ENCODE measurements at regions not wholly inside any gene's neighbourhood (a gene's known extent, or its start where the extent isn't known, plus 50 kb on each side); places are given as distances from the start of the nearest gene placed in this dataset.

DNA sequence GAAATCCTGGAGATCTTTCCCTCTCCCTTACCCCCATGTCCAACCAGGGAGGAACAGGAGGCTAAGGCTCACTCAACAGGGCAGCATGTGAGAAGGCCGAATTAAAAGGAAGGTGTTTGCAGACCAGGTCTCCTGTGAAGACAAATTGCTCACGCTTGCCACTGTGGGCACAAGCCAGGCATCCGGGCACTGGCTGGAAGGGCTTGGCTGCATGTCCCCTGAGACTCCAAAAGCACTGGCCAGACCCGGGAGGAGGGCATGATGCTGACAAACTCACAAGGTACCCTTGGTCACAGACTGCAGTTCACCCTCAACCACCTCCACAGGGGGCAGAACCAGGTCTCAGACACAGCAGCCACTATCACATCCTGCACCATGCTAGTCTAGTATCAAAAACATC, 113.7 kb upstream of the NSMCE3 start:
- DNase-seq (ENCODE audit: low spot score) (no peak), ATAC-seq (ENCODE audit: low FRiP score) (no peak)
- TF ChIP-seq, protein P1, sequence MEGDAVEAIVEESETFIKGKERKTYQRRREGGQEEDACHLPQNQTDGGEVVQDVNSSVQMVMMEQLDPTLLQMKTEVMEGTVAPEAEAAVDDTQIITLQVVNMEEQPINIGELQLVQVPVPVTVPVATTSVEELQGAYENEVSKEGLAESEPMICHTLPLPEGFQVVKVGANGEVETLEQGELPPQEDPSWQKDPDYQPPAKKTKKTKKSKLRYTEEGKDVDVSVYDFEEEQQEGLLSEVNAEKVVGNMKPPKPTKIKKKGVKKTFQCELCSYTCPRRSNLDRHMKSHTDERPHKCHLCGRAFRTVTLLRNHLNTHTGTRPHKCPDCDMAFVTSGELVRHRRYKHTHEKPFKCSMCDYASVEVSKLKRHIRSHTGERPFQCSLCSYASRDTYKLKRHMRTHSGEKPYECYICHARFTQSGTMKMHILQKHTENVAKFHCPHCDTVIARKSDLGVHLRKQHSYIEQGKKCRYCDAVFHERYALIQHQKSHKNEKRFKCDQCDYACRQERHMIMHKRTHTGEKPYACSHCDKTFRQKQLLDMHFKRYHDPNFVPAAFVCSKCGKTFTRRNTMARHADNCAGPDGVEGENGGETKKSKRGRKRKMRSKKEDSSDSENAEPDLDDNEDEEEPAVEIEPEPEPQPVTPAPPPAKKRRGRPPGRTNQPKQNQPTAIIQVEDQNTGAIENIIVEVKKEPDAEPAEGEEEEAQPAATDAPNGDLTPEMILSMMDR (IDR thresholded peaks at IDR 0.05): no peak

DNA sequence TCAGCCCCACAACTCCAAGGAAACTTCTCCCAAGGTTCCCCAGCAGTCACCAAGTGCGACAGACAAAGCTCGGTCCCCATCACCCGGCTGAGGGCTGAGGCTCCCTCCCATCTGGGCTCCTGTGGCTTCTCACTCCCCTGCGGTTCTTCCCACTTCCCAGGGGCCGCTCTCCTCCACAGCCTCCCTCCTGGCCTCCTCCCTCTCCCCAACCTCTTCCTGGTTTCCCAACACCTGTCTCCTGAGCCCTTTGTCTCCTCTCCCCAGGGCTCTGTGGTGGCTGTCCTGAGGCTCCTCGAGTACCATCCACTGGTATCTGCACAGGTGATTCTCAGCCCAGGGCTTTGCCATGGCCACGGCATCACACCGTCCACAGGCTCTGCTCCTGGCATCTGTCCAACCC, 113.2 kb upstream of the NSMCE3 start:
- TF ChIP-seq, protein P1 (IDR thresholded peaks at IDR 0.05): no peak
- DNase-seq (ENCODE audit: low spot score): no peak
- no peak for ATAC-seq (ENCODE audit: low FRiP score)

DNA sequence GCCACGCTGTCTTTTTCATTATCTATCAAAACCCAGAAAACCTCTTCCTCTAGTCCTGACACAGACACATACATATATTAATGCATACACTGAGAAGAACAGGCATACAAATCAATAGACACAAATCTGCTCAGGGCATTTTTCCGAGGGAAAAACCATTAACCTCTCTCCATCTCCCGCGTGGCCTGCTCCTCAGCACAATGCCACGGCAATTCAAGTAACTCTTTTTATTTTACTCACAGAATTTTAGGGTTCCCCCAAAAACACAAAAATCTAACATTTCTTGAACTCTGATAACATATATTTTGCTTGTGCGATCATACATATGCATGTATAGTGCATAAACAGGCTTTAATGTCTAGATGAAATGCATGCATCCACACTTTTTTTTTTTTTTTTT, 110.8 kb upstream of the NSMCE3 start:
- TF ChIP-seq, protein P1 (IDR thresholded peaks at IDR 0.05): no peak
- ATAC-seq (ENCODE audit: low FRiP score): no peak
- DNase-seq (ENCODE audit: low spot score): no peak

DNA sequence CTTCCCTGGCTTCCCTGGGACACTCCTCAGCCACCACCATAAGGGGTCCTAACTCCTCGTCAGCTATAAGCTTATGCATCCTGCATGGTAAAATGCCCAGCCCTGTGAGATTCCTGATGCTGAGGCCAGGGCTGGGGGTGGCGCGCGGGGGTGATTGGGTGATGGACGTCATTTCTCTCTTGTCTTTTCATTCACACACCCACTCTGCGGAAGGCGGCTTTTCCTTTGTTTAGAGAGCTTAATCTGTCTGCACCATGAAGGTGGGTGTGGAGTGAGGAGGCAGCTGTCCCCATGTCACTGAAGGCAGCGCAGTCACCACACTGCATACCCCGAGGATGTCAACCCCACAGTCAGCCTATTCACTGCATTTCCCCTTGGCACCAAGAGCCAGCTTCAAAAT, 110.0 kb upstream of the NSMCE3 start:
- ATAC-seq (ENCODE audit: low FRiP score): no peak
- TF ChIP-seq, protein P1 (IDR thresholded peaks at IDR 0.05): no peak
- no peak for DNase-seq (ENCODE audit: low spot score)

DNA sequence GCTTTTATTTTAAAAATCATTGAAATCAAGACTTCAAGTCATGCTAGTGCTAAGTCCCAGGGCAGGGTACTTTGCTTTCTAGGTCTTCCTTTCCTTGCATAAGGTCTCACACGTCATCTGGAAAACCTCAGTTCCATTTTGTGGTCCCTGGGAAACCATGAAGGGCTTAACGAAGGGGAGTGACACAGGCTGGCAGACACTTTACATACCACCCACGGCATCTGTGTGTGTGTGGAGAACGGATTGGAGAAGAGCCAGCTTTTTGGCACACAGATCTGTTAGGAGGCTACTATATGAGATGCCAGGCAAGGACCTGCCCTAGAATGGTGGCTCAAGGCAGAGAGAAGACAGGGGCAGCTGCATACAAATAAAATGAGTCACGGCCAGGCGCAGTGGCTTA, 107.5 kb upstream of the NSMCE3 start:
- ATAC-seq (ENCODE audit: low FRiP score) (no peak), DNase-seq (ENCODE audit: low spot score) (no peak)
- TF ChIP-seq, protein P1 (IDR thresholded peaks at IDR 0.05): no peak

DNA sequence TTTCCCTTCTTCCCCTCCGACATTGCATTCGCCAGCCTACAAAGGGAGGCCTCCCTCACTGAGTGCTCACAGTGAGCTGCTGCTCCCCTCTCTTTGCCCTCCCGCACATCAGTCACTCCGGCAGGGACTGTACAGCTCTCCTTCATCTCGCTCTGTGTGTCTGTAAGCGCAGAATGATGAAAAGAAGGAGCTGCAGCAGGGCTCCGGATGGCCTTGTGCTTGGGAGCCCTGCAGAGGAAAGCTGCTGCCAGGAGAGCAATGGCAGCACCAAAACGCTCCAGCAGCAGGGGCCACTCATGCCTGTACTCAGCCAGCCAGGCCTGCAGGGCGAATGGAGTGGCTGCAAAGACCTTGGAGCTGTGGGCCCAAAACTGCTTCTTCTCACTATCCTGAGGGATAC, 107.0 kb upstream of the NSMCE3 start:
- TF ChIP-seq, protein P1 (IDR thresholded peaks at IDR 0.05): no peak
- no peak for ATAC-seq (ENCODE audit: low FRiP score)

DNA sequence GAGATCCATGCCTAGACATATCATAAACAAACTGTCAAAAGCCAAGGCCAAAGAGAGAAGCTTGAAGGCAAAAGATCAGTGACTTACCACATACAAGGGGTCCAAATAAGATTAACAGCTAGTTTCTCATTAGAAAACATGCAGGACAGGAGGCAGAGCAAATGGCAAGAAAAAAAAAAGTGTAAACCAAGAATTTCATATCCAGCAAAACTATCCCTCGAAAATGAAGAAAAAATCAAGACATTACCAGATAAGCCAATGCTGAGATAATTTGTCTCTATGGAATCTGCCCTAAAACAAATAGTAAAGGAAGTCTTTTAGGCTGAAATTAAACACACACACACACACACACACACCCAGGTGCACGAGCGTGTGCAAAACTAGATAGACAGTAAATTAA, 99.6 kb upstream of the NSMCE3 start:
- ATAC-seq (ENCODE audit: low FRiP score): no peak
- TF ChIP-seq, protein P1 (IDR thresholded peaks at IDR 0.05): no peak
- DNase-seq (ENCODE audit: low spot score): no peak

More for the DNA sequence above, 107.0 kb upstream of the NSMCE3 start:
- no peak for DNase-seq (ENCODE audit: low spot score)
